ENCODE measurements at regions not wholly inside any gene's neighbourhood (a gene's known extent, or its start where the extent isn't known, plus 50 kb on each side); places are given as distances from the start of the nearest gene placed in this dataset.

DNA sequence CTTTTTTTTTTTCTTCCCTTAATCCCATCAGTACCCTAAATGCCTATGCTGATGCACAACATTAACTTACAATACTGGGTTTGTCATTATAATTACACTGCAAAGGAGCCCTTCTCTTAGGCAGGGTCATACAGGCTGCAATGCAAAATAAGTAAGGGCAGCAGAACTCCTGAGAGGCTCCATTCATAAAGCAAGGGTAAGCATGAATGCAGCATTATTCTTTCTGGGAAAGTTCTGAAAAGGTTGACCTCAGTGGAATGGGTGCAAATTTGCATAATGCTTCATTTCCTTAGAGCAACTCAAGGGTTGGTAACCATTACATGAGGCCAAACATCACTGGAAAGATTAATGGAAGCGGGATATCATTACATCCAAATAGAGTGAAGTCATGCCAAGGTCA, 789.2 kb downstream of the KLHL13 start:
- Histone ChIP-seq H3K27me3 (ENCODE audit: insufficient read depth, poor library complexity, severe bottlenecking) (no peaks in the 10 kb centered on the region), H3K27ac (replicated peaks) (no peak overlapping the region), H3K4me3 (replicated peaks; ENCODE audit: insufficient read depth, low read length) (no peak overlapping the region)
- TF ChIP-seq, protein P1, sequence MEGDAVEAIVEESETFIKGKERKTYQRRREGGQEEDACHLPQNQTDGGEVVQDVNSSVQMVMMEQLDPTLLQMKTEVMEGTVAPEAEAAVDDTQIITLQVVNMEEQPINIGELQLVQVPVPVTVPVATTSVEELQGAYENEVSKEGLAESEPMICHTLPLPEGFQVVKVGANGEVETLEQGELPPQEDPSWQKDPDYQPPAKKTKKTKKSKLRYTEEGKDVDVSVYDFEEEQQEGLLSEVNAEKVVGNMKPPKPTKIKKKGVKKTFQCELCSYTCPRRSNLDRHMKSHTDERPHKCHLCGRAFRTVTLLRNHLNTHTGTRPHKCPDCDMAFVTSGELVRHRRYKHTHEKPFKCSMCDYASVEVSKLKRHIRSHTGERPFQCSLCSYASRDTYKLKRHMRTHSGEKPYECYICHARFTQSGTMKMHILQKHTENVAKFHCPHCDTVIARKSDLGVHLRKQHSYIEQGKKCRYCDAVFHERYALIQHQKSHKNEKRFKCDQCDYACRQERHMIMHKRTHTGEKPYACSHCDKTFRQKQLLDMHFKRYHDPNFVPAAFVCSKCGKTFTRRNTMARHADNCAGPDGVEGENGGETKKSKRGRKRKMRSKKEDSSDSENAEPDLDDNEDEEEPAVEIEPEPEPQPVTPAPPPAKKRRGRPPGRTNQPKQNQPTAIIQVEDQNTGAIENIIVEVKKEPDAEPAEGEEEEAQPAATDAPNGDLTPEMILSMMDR (IDR thresholded peaks at IDR 0.05; ENCODE audit: insufficient read depth, low read length), result no peak
- TF ChIP-seq GABPA (IDR thresholded peaks at IDR 0.05; ENCODE audit: low read depth) (no peak), POLR2AphosphoS5 (IDR thresholded peaks at IDR 0.05; ENCODE audit: low read depth) (no peak)
- no peak for DNase-seq (ENCODE audit: low read depth in 1 of 2, low spot score in 1 of 2)

DNA sequence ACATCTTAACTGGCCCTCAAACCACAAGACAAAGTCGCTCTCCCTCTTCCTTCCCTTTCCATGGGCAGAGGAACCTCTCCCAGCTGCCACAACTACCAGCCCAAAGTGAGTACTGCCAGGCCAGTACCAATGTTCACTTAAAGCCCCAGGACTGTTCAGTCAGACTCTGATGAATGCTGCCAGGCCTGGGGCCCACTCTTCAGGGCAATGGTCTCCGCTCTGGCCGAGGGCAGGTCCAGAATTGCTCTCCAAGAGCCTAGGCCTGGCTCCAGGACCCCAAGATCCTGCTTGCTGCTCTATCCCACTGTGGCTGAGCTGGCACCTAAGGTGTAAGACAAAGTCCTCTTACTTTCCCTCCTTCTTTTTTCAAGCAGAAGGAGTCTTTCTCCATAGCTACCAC, 790.9 kb downstream of the KLHL13 start:
- no peak for DNase-seq (ENCODE audit: low read depth in 1 of 2, low spot score in 1 of 2)

DNA sequence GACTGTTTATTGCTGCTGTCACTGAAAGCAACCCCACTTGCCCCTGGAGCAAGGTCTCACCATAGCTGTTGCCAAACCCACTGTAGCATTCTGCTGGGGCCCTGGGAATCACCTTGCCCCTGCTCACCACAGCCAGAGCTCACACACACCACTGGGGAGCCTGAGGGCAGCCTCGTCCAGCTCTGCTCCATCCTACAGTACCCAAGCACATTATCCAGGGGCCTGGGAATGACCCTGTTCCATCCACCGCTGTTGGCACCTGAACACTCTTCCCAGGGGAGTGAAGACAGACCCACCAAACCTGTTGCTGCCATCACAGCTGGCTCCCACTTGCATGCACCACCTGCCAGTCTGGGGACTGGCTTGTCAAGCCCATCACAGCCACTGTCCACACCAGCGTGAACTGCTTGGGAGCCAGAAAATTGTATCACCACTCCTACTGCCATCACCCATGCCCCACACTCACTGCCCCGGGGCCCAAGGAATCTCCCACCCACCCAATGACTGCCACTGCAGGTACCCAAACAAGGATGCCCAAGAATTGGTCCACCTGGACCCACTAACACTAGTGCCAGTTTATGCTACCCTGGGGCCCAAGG, 811.3 kb downstream of the KLHL13 start:
- no peak for DNase-seq (ENCODE audit: low read depth in 1 of 2, low spot score in 1 of 2)
- TF ChIP-seq SPI1 (IDR thresholded peaks at IDR 0.05; ENCODE audit: borderline replicate concordance, low read depth), result no peak
- TF ChIP-seq, protein P1 (IDR thresholded peaks at IDR 0.05; ENCODE audit: insufficient read depth, low read length), result no peak
- Histone ChIP-seq H3K27me3 (ENCODE audit: insufficient read depth, poor library complexity, severe bottlenecking) (no peaks in the 10 kb centered on the region), H3K27ac (replicated peaks) (no peak overlapping the region), H3K4me3 (replicated peaks; ENCODE audit: insufficient read depth, low read length) (no peak overlapping the region)

More for the DNA sequence above, 790.9 kb downstream of the KLHL13 start:
- no peak overlapping the region for H3K27ac ChIP-seq (replicated peaks)
- H3K27me3 ChIP-seq (ENCODE audit: insufficient read depth, poor library complexity, severe bottlenecking), result no peaks in the 10 kb centered on the region
- TF ChIP-seq SPI1 (IDR thresholded peaks at IDR 0.05; ENCODE audit: borderline replicate concordance, low read depth) (no peak), POLR2AphosphoS5 (IDR thresholded peaks at IDR 0.05; ENCODE audit: low read depth) (no peak), GABPA (IDR thresholded peaks at IDR 0.05; ENCODE audit: low read depth) (no peak)
- TF ChIP-seq, protein P2, sequence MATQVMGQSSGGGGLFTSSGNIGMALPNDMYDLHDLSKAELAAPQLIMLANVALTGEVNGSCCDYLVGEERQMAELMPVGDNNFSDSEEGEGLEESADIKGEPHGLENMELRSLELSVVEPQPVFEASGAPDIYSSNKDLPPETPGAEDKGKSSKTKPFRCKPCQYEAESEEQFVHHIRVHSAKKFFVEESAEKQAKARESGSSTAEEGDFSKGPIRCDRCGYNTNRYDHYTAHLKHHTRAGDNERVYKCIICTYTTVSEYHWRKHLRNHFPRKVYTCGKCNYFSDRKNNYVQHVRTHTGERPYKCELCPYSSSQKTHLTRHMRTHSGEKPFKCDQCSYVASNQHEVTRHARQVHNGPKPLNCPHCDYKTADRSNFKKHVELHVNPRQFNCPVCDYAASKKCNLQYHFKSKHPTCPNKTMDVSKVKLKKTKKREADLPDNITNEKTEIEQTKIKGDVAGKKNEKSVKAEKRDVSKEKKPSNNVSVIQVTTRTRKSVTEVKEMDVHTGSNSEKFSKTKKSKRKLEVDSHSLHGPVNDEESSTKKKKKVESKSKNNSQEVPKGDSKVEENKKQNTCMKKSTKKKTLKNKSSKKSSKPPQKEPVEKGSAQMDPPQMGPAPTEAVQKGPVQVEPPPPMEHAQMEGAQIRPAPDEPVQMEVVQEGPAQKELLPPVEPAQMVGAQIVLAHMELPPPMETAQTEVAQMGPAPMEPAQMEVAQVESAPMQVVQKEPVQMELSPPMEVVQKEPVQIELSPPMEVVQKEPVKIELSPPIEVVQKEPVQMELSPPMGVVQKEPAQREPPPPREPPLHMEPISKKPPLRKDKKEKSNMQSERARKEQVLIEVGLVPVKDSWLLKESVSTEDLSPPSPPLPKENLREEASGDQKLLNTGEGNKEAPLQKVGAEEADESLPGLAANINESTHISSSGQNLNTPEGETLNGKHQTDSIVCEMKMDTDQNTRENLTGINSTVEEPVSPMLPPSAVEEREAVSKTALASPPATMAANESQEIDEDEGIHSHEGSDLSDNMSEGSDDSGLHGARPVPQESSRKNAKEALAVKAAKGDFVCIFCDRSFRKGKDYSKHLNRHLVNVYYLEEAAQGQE (IDR thresholded peaks at IDR 0.05; ENCODE audit: insufficient replicate concordance, low read depth), result no peak
- TF ChIP-seq, protein P1 (IDR thresholded peaks at IDR 0.05; ENCODE audit: insufficient read depth, low read length), result no peak
- H3K4me3 ChIP-seq (replicated peaks; ENCODE audit: insufficient read depth, low read length), result no peak overlapping the region

DNA sequence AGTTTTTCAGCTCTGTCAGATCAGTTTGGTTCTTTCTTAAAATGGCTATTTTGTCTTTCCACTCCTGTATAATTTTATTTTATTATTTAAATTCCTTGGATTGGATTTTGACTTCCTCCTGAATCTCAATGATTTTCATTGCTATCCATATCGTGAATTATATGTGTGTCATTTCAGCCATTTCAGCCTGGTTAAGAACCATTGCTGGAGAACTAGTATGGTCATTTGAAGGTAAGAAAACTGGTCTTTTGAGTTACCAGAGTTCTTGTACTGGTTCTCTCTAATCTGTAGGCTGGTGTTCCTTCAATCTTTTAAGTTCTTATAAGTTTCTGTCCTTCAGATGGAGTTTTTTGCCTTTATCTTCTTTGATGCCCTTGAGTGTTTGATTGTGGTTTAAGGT, 815.5 kb downstream of the KLHL13 start:
- no peak overlapping the region for H3K4me3 ChIP-seq (replicated peaks; ENCODE audit: insufficient read depth, low read length)
- no peaks in the 10 kb centered on the region for H3K27me3 ChIP-seq (ENCODE audit: insufficient read depth, poor library complexity, severe bottlenecking)
- DNase-seq (ENCODE audit: low read depth in 1 of 2, low spot score in 1 of 2), result no peak
- TF ChIP-seq, protein P1 (IDR thresholded peaks at IDR 0.05; ENCODE audit: insufficient read depth, low read length), result no peak
- TF ChIP-seq GABPA (IDR thresholded peaks at IDR 0.05; ENCODE audit: low read depth) (no peak), POLR2AphosphoS5 (IDR thresholded peaks at IDR 0.05; ENCODE audit: low read depth) (no peak), SPI1 (IDR thresholded peaks at IDR 0.05; ENCODE audit: borderline replicate concordance, low read depth) (no peak)
- TF ChIP-seq, protein P2 (IDR thresholded peaks at IDR 0.05; ENCODE audit: insufficient replicate concordance, low read depth), result no peak
- no peak overlapping the region for H3K27ac ChIP-seq (replicated peaks)

Data from HL-60 (cell line).